ENCODE measurements at regions not wholly inside any gene's neighbourhood (a gene's known extent, or its start where the extent isn't known, plus 50 kb on each side); places are given as distances from the start of the nearest gene placed in this dataset.

DNA sequence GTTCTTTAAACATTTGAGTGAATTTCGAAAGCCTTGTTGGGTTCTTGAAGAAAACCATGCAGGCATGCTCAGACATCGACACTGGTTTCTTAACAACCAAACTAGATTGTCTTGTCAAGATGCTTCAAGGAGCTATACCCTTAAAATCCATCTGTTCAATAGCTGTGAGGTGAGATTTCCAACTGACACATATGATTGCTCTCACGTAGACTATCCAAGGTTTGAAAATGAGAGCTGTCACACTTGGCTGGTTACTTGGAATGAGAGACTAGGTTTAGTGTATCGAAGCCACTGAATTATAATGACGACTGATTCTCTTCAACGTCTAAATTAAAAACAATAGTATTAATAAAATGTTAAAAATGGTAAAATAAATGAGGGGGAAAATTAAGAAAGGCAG is 2725.5 kb downstream of the ARAP2 start:
- TF ChIP-seq, protein P1, sequence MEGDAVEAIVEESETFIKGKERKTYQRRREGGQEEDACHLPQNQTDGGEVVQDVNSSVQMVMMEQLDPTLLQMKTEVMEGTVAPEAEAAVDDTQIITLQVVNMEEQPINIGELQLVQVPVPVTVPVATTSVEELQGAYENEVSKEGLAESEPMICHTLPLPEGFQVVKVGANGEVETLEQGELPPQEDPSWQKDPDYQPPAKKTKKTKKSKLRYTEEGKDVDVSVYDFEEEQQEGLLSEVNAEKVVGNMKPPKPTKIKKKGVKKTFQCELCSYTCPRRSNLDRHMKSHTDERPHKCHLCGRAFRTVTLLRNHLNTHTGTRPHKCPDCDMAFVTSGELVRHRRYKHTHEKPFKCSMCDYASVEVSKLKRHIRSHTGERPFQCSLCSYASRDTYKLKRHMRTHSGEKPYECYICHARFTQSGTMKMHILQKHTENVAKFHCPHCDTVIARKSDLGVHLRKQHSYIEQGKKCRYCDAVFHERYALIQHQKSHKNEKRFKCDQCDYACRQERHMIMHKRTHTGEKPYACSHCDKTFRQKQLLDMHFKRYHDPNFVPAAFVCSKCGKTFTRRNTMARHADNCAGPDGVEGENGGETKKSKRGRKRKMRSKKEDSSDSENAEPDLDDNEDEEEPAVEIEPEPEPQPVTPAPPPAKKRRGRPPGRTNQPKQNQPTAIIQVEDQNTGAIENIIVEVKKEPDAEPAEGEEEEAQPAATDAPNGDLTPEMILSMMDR (IDR thresholded peaks at IDR 0.05), result no peak
- no peak for DNase-seq (ENCODE audit: low spot score)
- no peak for ATAC-seq (ENCODE audit: low FRiP score)

DNA sequence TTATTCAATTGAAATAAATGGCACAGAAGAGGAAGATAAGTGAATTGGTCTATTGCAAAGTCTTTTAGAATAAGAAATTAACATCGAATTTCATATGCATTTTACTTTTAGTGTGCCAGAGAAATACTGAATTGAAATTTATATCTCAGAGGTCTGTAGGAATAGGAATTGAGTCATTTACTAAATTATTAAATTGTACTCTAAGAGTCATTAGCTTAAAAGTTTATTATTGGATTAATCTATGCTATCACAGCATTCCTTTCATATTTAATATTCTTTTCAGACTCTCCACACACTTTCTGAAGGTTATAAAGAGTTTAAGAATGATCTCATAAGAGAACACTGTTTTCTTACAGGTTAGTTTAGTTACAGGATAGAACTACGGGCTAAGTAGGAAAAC is 2711.5 kb downstream of the ARAP2 start:
- ATAC-seq (ENCODE audit: low FRiP score) (no peak), DNase-seq (ENCODE audit: low spot score) (no peak)
- TF ChIP-seq, protein P1 (IDR thresholded peaks at IDR 0.05), result no peak

DNA sequence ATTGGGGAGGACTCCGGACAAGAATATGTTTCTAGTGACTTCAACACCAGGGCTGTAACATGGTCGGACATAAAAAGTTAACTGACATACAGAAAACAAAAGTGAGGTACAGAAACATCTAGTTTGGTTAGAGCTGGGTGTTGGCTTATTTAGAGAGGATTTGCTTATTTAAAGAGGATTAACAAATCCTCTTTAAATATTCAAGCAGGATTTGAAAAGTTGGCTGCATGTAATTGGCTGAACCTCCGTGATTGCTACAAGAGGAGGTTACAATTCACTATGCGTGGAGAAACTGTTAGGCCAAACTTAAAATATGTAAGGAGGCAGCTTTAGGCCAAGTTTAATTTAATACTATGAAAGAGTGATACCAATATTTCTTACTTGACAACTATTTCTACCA is 2707.4 kb downstream of the ARAP2 start:
- ATAC-seq (ENCODE audit: low FRiP score) (no peak), DNase-seq (ENCODE audit: low spot score) (no peak)
- TF ChIP-seq, protein P1 (IDR thresholded peaks at IDR 0.05), result no peak

DNA sequence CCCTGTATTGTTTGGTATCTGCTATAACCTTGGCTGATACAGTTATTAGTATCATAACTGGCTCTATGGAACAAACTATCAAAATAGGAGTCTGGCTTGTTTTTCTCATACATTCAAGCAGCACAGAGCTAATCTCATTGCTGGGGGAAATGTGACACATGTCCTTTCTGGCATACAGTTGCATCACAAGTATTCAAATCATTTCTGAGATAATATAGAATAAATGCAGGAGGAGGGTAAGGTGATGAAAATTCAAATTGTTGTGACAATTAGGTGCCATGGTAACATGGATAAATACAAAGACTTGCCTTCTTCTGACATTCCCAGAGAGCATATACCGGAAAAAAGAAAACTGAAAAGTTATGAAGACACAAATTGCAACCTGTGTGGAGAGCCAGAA is 2706.8 kb downstream of the ARAP2 start:
- no peak for ATAC-seq (ENCODE audit: low FRiP score)
- TF ChIP-seq, protein P1 (IDR thresholded peaks at IDR 0.05), result no peak
- DNase-seq (ENCODE audit: low spot score), result no peak

DNA sequence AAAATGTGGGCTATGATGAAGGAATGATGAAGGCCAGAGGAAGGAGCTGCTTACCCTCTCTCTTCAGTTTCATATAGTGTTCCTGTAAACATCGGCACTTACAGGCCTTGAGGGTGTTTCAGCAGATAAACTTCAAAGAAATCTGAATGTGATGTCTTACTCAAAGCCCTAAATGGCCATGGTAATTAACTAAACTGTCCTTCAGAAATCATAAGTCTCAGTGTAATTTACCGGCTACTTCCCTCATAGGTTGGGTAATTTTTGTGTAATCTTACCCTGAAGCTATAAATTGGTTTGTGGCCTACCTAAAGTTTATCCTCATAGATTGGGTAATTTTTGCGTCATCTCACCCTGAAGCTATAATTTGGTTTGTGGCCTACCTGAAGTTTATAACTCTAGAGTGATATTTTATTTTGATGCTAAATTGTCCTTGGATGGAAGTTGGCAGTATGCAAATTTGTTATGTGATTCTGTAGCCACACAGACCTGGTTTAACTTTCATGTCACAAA is 2700.3 kb downstream of the ARAP2 start:
- TF ChIP-seq, protein P1 (IDR thresholded peaks at IDR 0.05), result no peak
- no peak for DNase-seq (ENCODE audit: low spot score)
- ATAC-seq (ENCODE audit: low FRiP score), result no peak

DNA sequence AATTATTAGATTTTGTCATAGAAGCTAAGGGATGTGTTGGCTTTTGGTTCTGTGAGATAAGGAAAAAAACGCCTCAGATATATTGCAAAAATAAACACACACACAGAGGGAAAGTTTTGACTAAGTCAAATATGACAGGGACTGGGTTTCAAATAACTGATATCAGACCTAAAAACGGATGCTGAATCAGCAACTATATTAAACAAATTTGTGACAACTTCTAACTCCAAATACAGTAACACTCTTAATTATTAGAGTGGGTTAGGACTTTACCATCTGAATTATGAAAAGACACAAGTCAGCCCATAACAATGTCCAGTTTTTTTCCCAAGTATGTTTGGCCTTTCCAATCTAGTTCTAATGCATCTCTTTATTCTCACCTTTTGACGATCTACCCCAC is 2693.1 kb downstream of the ARAP2 start:
- TF ChIP-seq, protein P1 (IDR thresholded peaks at IDR 0.05), result no peak
- no peak for ATAC-seq (ENCODE audit: low FRiP score)
- no peak for DNase-seq (ENCODE audit: low spot score)

DNA sequence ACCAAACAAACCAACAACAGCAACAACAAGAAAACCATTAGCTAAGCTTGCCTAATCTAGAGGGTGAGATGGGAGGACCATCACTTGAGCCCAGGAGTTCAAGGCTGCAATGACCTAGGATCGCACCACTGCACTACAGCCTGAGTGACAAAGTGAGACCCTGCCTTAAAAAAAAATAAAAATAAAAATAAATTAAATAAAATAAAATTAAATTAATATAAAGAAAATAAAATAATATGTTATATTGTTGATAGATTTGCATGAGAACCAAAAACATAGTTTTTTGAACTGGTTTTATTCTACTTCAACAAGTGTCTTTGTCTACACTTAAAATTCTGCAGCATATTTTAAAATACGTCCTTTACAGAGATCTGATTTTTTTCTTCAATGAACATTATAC is 2683.1 kb downstream of the ARAP2 start:
- TF ChIP-seq, protein P1 (IDR thresholded peaks at IDR 0.05), result no peak
- ATAC-seq (ENCODE audit: low FRiP score), result no peak

More for the DNA sequence above, 2683.1 kb downstream of the ARAP2 start:
- DNase-seq (ENCODE audit: low spot score), result no peak

All from omental fat pad (tissue), 3 donors.